ENCODE measurements at regions not wholly inside any gene's neighbourhood (a gene's known extent, or its start where the extent isn't known, plus 50 kb on each side); places are given as distances from the start of the nearest gene placed in this dataset.
A peak's percentile ranks its signal among the peaks of the same experiment; 100 is the strongest.

GRCh38 chr3:186418671-186419145 lies 56.7 kb upstream of the DGKG start:
- Histone ChIP-seq H3K36me3 (no peaks in the 10 kb centered on the region), H3K27me3 (replicated peaks; ENCODE audit: insufficient read depth) (no peaks in the 10 kb centered on the region), H3K4me1 (ENCODE audit: control insufficient read depth in 1 of 2, low read depth in 2 of 2) (peaks cover 0 to 13% of the 10 kb centered on the region in 2 donors), H3K27ac (no peak overlapping the region), H3K4me3 (no peak overlapping the region), H3K9me3 (no peaks in the 10 kb centered on the region)
- no peak for ATAC-seq (ENCODE audit: insufficient number of reproducible peaks, low FRiP score, low read depth)
- no peak for DNase-seq (ENCODE audit: low spot score)
- no peak for TF ChIP-seq CTCF (IDR thresholded peaks at IDR 0.05)

- H3K36me3 ChIP-seq, result no peaks in the 10 kb centered on the region
- H3K4me1 ChIP-seq (ENCODE audit: control insufficient read depth in 1 of 2, low read depth in 2 of 2), result peaks cover 3 to 23% of the 10 kb centered on the region in 2 donors
- H3K27ac ChIP-seq, result no peak overlapping the region
- TF ChIP-seq CTCF (IDR thresholded peaks at IDR 0.05), result no peak
- no peaks in the 10 kb centered on the region for H3K27me3 ChIP-seq (replicated peaks; ENCODE audit: insufficient read depth)
- no peak for DNase-seq (ENCODE audit: low spot score)
- H3K9me3 ChIP-seq, result no peaks in the 10 kb centered on the region
- no peak overlapping the region for H3K4me3 ChIP-seq
- ATAC-seq (ENCODE audit: insufficient number of reproducible peaks, low FRiP score, low read depth), result no peak
Measured at GRCh38 chr3:186417791-186418190, 55.8 kb upstream of the DGKG start.

- Histone ChIP-seq H3K9me3 (no peaks in the 10 kb centered on the region), H3K4me3 (peak overlapping the region; percentile 75), H3K4me1 (ENCODE audit: control insufficient read depth in 1 of 2, low read depth in 2 of 2) (peaks cover 3 to 23% of the 10 kb centered on the region in 2 donors), H3K27me3 (replicated peaks; ENCODE audit: insufficient read depth) (no peaks in the 10 kb centered on the region), H3K27ac (peak overlapping the region; percentile 61 to 76), H3K36me3 (no peaks in the 10 kb centered on the region)
- DNase-seq (ENCODE audit: low spot score) (no peak), ATAC-seq (ENCODE audit: insufficient number of reproducible peaks, low FRiP score, low read depth) (no peak)
- TF ChIP-seq CTCF (IDR thresholded peaks at IDR 0.05), result no peak
Measured at GRCh38 chr3:186414735-186415419, 52.8 kb upstream of the DGKG start.

- H3K27me3 ChIP-seq (replicated peaks; ENCODE audit: insufficient read depth), result no peaks in the 10 kb centered on the region
- peak overlapping the region; percentile 61 to 76 for H3K27ac ChIP-seq
- ATAC-seq (ENCODE audit: insufficient number of reproducible peaks, low FRiP score, low read depth) (peak; percentile 34), DNase-seq (ENCODE audit: low spot score) (no peak)
- no peaks in the 10 kb centered on the region for H3K9me3 ChIP-seq
- peaks cover 3 to 29% of the 10 kb centered on the region in 2 donors for H3K4me1 ChIP-seq (ENCODE audit: control insufficient read depth in 1 of 2, low read depth in 2 of 2)
- TF ChIP-seq CTCF (IDR thresholded peaks at IDR 0.05), result no peak
- no peaks in the 10 kb centered on the region for H3K36me3 ChIP-seq
- peak overlapping the region; percentile 75 for H3K4me3 ChIP-seq
Measured at GRCh38 chr3:186413615-186414415, 51.8 kb upstream of the DGKG start.

GRCh38 chr3:186411994-186412393 lies 50.0 kb upstream of the DGKG start:
- Histone ChIP-seq H3K4me3 (no peak overlapping the region), H3K27ac (no peak overlapping the region), H3K4me1 (ENCODE audit: control insufficient read depth in 1 of 2, low read depth in 2 of 2) (peaks cover 5 to 47% of the 10 kb centered on the region in 2 donors), H3K27me3 (replicated peaks; ENCODE audit: insufficient read depth) (no peaks in the 10 kb centered on the region), H3K36me3 (no peaks in the 10 kb centered on the region), H3K9me3 (no peaks in the 10 kb centered on the region)
- DNase-seq (ENCODE audit: low spot score) (no peak), ATAC-seq (ENCODE audit: insufficient number of reproducible peaks, low FRiP score, low read depth) (no peak)
- no peak for TF ChIP-seq CTCF (IDR thresholded peaks at IDR 0.05)

Measured in thoracic aorta (tissue), 2 donors.